Ascending aorta (tissue), 2 donors: ENCODE measurements at regions not wholly inside any gene's neighbourhood (a gene's known extent, or its start where the extent isn't known, plus 50 kb on each side); places are given as distances from the start of the nearest gene placed in this dataset.

ENCODE experiments used
- DNase-seq, 2 donors: peaks; one replicate each; pipeline ENCODE4 v3.0.0-alpha.2; 2019; ENCODE audit warnings: low spot score in 2 of 2
- H3K27ac ChIP-seq, 2 donors: fragments of 200-600 bp; sonication (generic); one replicate each; pipeline ENCODE4 v1.5.1; 2016 to 2017; ENCODE audit warnings: mild to moderate bottlenecking in 1 of 2
- H3K27me3 ChIP-seq: fragments of 200-600 bp; sonication (generic); one replicate; pipeline ENCODE4 v1.5.1; 2017
- H3K36me3 ChIP-seq, 2 donors: fragments of 200-600 bp; sonication (generic); one replicate each; pipeline ENCODE4 v1.5.1; 2016
- H3K4me1 ChIP-seq, 2 donors: fragments of 200-600 bp; sonication (generic); one replicate each; pipeline ENCODE4 v1.5.1; 2016 to 2017; ENCODE audit warnings: mild to moderate bottlenecking in 1 of 2
- H3K4me3 ChIP-seq, 2 donors: fragments of 200-600 bp; sonication (generic); one replicate each; pipeline ENCODE4 v1.5.1; 2016 to 2017; ENCODE audit warnings: mild to moderate bottlenecking in 1 of 2
- H3K9me3 ChIP-seq, 2 donors: fragments of 200-600 bp; sonication (generic); one replicate each; pipeline ENCODE4 v1.5.1; 2016
- CTCF ChIP-seq, 3 experiments: fragments of 200-600 bp in 2 of 3; fragments of 450-650 bp in 1 of 3; sonication (generic) in 2 of 3; IDR thresholded peaks; one replicate each; pipeline ENCODE4 v1.5.1; 2016 to 2019; ENCODE audit warnings: antibody characterized with exemption in 3 of 3, mild to moderate bottlenecking in 1 of 3, moderate library complexity in 1 of 3
- intact Hi-C: fragments of 100-400 bp; cut with DNase I; formaldehyde crosslinking; loops from one replicate; pipeline ENCODE4 v1.15.1; 2023

- TF ChIP-seq CTCF (IDR thresholded peaks at IDR 0.05) = no peak
- DNase-seq = no peak
- H3K4me3 ChIP-seq = no peak overlapping the region
- no peak overlapping the region for H3K27ac ChIP-seq
- no peaks in the 10 kb centered on the region for H3K9me3 ChIP-seq
- no peaks in the 10 kb centered on the region for H3K27me3 ChIP-seq
- intact Hi-C loops = no loop called here
- no peaks in the 10 kb centered on the region for H3K4me1 ChIP-seq
- H3K36me3 ChIP-seq = no peaks in the 10 kb centered on the region
Observed at GRCh38 chr10:9275861-9276260, 1221.4 kb downstream of the GATA3 start.

- Histone ChIP-seq H3K36me3 (no peaks in the 10 kb centered on the region), H3K4me3 (no peak overlapping the region), H3K4me1 (no peaks in the 10 kb centered on the region), H3K27me3 (no peaks in the 10 kb centered on the region), H3K27ac (no peak overlapping the region), H3K9me3 (no peaks in the 10 kb centered on the region)
- intact Hi-C loops = no loop called here
- no peak for DNase-seq
- TF ChIP-seq CTCF (IDR thresholded peaks at IDR 0.05) = no peak
Observed at GRCh38 chr10:9285690-9286089, 1231.2 kb downstream of the GATA3 start.

GRCh38 chr10:9289811-9290210, 1235.3 kb downstream of the GATA3 start:
- Histone ChIP-seq H3K27me3 (no peaks in the 10 kb centered on the region), H3K4me1 (no peaks in the 10 kb centered on the region), H3K4me3 (no peak overlapping the region), H3K9me3 (no peaks in the 10 kb centered on the region), H3K36me3 (no peaks in the 10 kb centered on the region), H3K27ac (no peak overlapping the region)
- TF ChIP-seq CTCF (IDR thresholded peaks at IDR 0.05) = no peak
- intact Hi-C loops = no loop called here
- DNase-seq = no peak

- no peaks in the 10 kb centered on the region for H3K4me1 ChIP-seq
- H3K4me3 ChIP-seq = no peak overlapping the region
- intact Hi-C loops = no loop called here
- TF ChIP-seq CTCF (IDR thresholded peaks at IDR 0.05) = no peak
- H3K36me3 ChIP-seq = no peaks in the 10 kb centered on the region
- DNase-seq = no peak
- no peaks in the 10 kb centered on the region for H3K27me3 ChIP-seq
- no peaks in the 10 kb centered on the region for H3K9me3 ChIP-seq
- no peak overlapping the region for H3K27ac ChIP-seq
Observed at GRCh38 chr10:9291081-9291480, 1236.6 kb downstream of the GATA3 start.

GRCh38 chr10:9294132-9294663, 1239.7 kb downstream of the GATA3 start:
- intact Hi-C loops = no loop called here
- no peak for TF ChIP-seq CTCF (IDR thresholded peaks at IDR 0.05)
- no peaks in the 10 kb centered on the region for H3K9me3 ChIP-seq
- no peak overlapping the region for H3K4me3 ChIP-seq
- H3K27me3 ChIP-seq = no peaks in the 10 kb centered on the region
- no peaks in the 10 kb centered on the region for H3K4me1 ChIP-seq
- no peaks in the 10 kb centered on the region for H3K36me3 ChIP-seq
- H3K27ac ChIP-seq = no peak overlapping the region
- no peak for DNase-seq

GRCh38 chr10:9294865-9295264, 1240.4 kb downstream of the GATA3 start:
- H3K9me3 ChIP-seq = no peaks in the 10 kb centered on the region
- no peak overlapping the region for H3K4me3 ChIP-seq
- intact Hi-C loops = no loop called here
- no peak overlapping the region for H3K27ac ChIP-seq
- H3K4me1 ChIP-seq = no peaks in the 10 kb centered on the region
- no peaks in the 10 kb centered on the region for H3K36me3 ChIP-seq
- no peak for DNase-seq
- TF ChIP-seq CTCF (IDR thresholded peaks at IDR 0.05) = no peak
- no peaks in the 10 kb centered on the region for H3K27me3 ChIP-seq
